MCF 10A (cell line): ENCODE measurements at regions not wholly inside any gene's neighbourhood (a gene's known extent, or its start where the extent isn't known, plus 50 kb on each side); places are given as distances from the start of the nearest gene placed in this dataset.

ENCODE experiments used
- BruUV-seq: library from RNA; stranded (reverse); fragments of 400-500 nt; replicated peaks from 2 replicates; lab custom pipeline; 2021; lab: Mats Ljungman, UMichigan
- CTCF ChIA-PET: fragments of 300-600 bp; sonication (Branson Sonifier 250); formaldehyde crosslinking; extraction: SDS; loops from one replicate; lab custom pipeline; 2021; ENCODE audit warnings: antibody characterized with exemption, inconsistent platforms; lab: Yijun Ruan, JAX
- POLR2A ChIA-PET: fragments of 300-600, 350-650 bp; sonication (Branson Sonifier 250); formaldehyde crosslinking; extraction: SDS; loops from one replicate; lab custom pipeline; 2020; ENCODE audit warnings: antibody characterized with exemption, inconsistent platforms; lab: Yijun Ruan, JAX
- DNase-seq: peaks from one replicate; pipeline ENCODE4 v3.0.0-alpha.2; 2018; ENCODE audit not compliant: unreplicated experiment
- H3K27ac Mint-ChIP-seq: one replicate; pipeline ENCODE4 v1.8.0; 2022; ENCODE audit warnings: mild to moderate bottlenecking, low read depth, mixed read lengths; ENCODE audit not compliant: unreplicated experiment
- H3K27me3 Mint-ChIP-seq: one replicate; pipeline ENCODE4 v1.8.0; 2022; ENCODE audit warnings: mixed read lengths; ENCODE audit not compliant: insufficient read depth, unreplicated experiment
- H3K36me3 Mint-ChIP-seq: one replicate; pipeline ENCODE4 v1.8.0; 2022; ENCODE audit warnings: mild to moderate bottlenecking, moderate library complexity, mixed read lengths; ENCODE audit not compliant: insufficient read depth, unreplicated experiment
- H3K4me1 Mint-ChIP-seq: one replicate; pipeline ENCODE4 v1.8.0; 2022; ENCODE audit warnings: mixed read lengths; ENCODE audit not compliant: insufficient read depth, unreplicated experiment
- H3K4me3 Mint-ChIP-seq: one replicate; pipeline ENCODE4 v1.8.0; 2022; ENCODE audit warnings: mild to moderate bottlenecking, moderate library complexity, mixed read lengths; ENCODE audit not compliant: unreplicated experiment
- H3K9me3 Mint-ChIP-seq: one replicate; pipeline ENCODE4 v1.8.0; 2022; ENCODE audit warnings: mixed read lengths; ENCODE audit not compliant: unreplicated experiment
- intact Hi-C: fragments of 100-400 bp; cut with micrococcal nuclease; formaldehyde crosslinking; loops from 2 replicates; pipeline ENCODE4 v1.14.1; 2022
- TF ChIP-seq, protein P1 (sequence below): fragments of 200-600 bp; IDR thresholded peaks from one replicate; pipeline ENCODE4 v1.8.0; 2022; ENCODE audit warnings: antibody characterized with exemption, mild to moderate bottlenecking; ENCODE audit not compliant: unreplicated experiment

DNA sequence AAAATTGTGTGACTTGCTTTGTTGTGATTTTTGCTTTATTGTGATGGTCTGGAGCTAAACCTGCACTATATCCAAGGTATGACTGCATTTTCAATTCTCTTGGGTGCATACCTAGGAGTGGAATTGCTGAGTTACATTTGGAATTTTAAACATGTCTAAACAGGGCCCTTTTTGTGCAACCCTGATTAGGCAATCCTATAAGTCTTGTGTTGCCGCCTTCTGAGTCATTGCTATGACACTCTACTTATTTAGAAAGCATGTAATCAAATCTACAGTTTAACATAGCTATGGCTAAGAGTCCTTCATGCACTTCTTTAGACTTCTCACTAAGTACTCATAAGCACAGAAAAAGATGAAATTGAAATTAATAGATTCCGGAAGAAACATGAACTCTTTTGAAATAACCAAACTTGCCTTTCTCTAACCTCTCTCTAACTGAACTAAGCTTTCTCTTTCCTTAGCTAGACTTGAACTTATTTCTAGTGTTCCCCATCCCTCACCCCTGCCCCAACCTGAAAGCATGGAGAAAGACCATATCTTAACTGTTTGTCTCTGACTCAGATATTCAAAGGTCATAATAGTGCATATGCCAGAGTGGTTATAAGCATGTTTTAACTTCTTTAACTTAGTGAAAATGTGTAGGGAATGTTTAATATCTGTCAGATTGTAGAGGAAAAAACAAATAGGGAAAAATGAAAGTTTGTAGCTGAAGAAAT lies 203.0 kb downstream of the SNAPC1 start:
- ChIA-PET POLR2A (interaction anchor here (0.5 to 1.7 kb wide), 7 partner anchors 11 to 167 kb away, joined by 3 to 5 read pairs (median 3); no protein-coding TSS in a partner anchor), CTCF (no interaction called here)
- Mint-ChIP-seq H3K4me3 (peak overlapping the region; percentile 17), H3K27me3 (no peaks in the 10 kb centered on the region), H3K9me3 (peaks cover 21% of the 10 kb centered on the region), H3K36me3 (peaks cover 5% of the 10 kb centered on the region), H3K27ac (peak overlapping the region; percentile 73), H3K4me1 (peaks cover 15% of the 10 kb centered on the region)
- DNase-seq = peak; percentile 94
- TF ChIP-seq, protein P1, sequence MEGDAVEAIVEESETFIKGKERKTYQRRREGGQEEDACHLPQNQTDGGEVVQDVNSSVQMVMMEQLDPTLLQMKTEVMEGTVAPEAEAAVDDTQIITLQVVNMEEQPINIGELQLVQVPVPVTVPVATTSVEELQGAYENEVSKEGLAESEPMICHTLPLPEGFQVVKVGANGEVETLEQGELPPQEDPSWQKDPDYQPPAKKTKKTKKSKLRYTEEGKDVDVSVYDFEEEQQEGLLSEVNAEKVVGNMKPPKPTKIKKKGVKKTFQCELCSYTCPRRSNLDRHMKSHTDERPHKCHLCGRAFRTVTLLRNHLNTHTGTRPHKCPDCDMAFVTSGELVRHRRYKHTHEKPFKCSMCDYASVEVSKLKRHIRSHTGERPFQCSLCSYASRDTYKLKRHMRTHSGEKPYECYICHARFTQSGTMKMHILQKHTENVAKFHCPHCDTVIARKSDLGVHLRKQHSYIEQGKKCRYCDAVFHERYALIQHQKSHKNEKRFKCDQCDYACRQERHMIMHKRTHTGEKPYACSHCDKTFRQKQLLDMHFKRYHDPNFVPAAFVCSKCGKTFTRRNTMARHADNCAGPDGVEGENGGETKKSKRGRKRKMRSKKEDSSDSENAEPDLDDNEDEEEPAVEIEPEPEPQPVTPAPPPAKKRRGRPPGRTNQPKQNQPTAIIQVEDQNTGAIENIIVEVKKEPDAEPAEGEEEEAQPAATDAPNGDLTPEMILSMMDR = no peak
- BruUV-seq = TSS peak; percentile 57
- intact Hi-C loops = no loop called here

DNA sequence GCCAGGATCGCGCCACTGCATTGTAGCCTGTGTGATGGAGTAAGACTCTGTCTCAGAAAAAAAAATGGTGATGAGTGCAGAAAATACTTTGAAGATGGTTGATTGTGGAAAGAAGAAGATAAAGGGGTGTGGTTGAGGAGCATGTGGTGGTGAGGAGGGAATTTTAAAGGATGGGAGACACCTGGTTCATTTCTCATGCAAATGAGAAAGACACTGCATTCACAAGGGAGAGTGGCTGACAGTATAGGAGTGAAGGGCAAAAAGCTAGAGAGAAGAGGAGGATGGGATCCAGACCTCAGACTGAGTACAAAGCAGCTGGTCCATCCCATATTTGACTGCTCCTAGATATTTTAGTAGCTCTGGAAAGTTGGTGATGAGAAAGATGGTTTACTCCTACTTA lies 206.0 kb downstream of the SNAPC1 start:
- H3K4me1 Mint-ChIP-seq = peaks cover 15% of the 10 kb centered on the region
- TF ChIP-seq, protein P1 = no peak
- H3K4me3 Mint-ChIP-seq = no peak overlapping the region
- BruUV-seq = no TSS peak
- no peaks in the 10 kb centered on the region for H3K27me3 Mint-ChIP-seq
- CTCF ChIA-PET = interaction anchor here (0.6 to 0.8 kb wide), 2 partner anchors 15 to 160 kb away, joined by 3 to 4 read pairs; no protein-coding TSS in a partner anchor
- H3K27ac Mint-ChIP-seq = no peak overlapping the region
- no peak for DNase-seq
- H3K9me3 Mint-ChIP-seq = peaks cover 10% of the 10 kb centered on the region
- no peaks in the 10 kb centered on the region for H3K36me3 Mint-ChIP-seq
- POLR2A ChIA-PET = interaction anchor here (0.7 kb wide), 1 partner anchor 76 kb away, joined by 3 read pairs; no protein-coding TSS in a partner anchor
- intact Hi-C loops = no loop called here

DNA sequence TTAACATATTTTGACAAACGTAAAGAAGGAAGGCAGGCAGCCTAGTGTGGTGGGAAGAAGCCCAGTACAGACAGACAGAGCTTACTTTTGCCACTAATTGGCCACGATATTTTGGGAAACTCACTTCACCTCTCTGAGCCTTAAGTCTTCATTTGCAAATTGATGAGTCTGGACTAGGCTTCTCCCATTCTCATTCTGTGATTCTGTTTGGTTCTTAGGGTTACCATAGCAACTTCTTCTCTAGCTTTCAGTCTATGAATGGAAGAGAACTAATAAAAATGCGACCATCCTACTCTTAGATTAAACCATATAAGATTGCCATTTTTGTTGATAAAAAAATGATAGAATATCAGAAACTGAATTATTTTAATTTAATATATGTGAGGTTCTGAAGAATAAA lies 210.5 kb downstream of the SNAPC1 start:
- H3K27ac Mint-ChIP-seq = no peak overlapping the region
- TF ChIP-seq, protein P1 = no peak
- intact Hi-C loops = no loop called here
- BruUV-seq = no TSS peak
- no peaks in the 10 kb centered on the region for H3K36me3 Mint-ChIP-seq
- no peak overlapping the region for H3K4me3 Mint-ChIP-seq
- ChIA-PET POLR2A (no interaction called here), CTCF (no interaction called here)
- DNase-seq = no peak
- H3K27me3 Mint-ChIP-seq = no peaks in the 10 kb centered on the region
- peaks cover 7% of the 10 kb centered on the region for H3K4me1 Mint-ChIP-seq
- H3K9me3 Mint-ChIP-seq = peaks cover 12% of the 10 kb centered on the region

DNA sequence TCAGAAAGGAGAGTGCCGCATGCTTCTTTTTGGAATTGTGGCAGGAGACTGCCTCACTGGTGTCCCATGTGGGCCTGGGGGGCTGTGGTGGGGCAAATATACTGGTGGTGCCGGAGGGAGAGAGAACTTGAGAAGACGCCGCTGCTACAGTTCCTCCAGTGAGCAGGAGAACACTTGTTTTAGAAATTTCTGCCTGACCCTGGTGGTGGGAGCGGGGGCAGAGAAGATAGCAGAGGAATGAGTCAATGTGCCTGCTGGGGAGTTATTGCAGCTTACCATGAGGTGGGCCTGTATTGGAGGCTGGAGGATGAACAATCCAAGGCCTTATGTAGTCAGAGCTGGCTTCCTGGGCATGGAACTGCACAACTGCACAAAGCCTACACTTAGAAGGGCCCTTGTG lies 211.8 kb downstream of the SNAPC1 start:
- Mint-ChIP-seq H3K4me3 (no peak overlapping the region), H3K27ac (no peak overlapping the region), H3K36me3 (no peaks in the 10 kb centered on the region), H3K27me3 (no peaks in the 10 kb centered on the region), H3K4me1 (peaks cover 7% of the 10 kb centered on the region), H3K9me3 (peaks cover 7% of the 10 kb centered on the region)
- ChIA-PET CTCF (no interaction called here), POLR2A (interaction anchor here (1.0 kb wide), 1 partner anchor 9 kb away, joined by 3 read pairs; no protein-coding TSS in a partner anchor)
- TF ChIP-seq, protein P1 = no peak
- DNase-seq = no peak
- BruUV-seq = no TSS peak
- intact Hi-C loops = no loop called here
